Astrocyte of the cerebellum (primary cell): ENCODE measurements at regions not wholly inside any gene's neighbourhood (a gene's known extent, or its start where the extent isn't known, plus 50 kb on each side); places are given as distances from the start of the nearest gene placed in this dataset.
"Not testable (repeated sequence)": the region's sequence is repeated elsewhere in the genome, so short reads cannot be mapped to it uniquely, and the experiment has no call there.

Experiments used
- DNase-seq: peaks from one replicate; pipeline ENCODE4 v3.0.0-alpha.2; 2011; ENCODE audit warnings: low read depth
- H3K4me3 ChIP-seq: 2 replicates; pipeline ENCODE4 v1.5.1; 2011; ENCODE audit warnings: mild to moderate bottlenecking, low read depth, low read length, moderate library complexity
- CTCF ChIP-seq: IDR thresholded peaks from 2 replicates; pipeline ENCODE4 v1.5.1; 2012; ENCODE audit warnings: low read length, low read depth, moderate library complexity, mild to moderate bottlenecking; ENCODE audit errors: missing control alignments
- in situ Hi-C: cut with HindIII; loops from 2 replicates; pipeline ENCODE4 v1.10.0; 2017; ENCODE audit warnings: low sequenced_read_pairs

GRCh38 chr2:208999911-209000310, 423.9 kb upstream of the MAP2 start:
- H3K4me3 ChIP-seq, result no peak overlapping the region
- in situ Hi-C loops, result no loop called here
- no peak for TF ChIP-seq CTCF
- DNase-seq, result no peak

- no peak overlapping the region for H3K4me3 ChIP-seq
- no peak for DNase-seq
- TF ChIP-seq CTCF, result no peak
- in situ Hi-C loops, result no loop called here
Observed at GRCh38 chr2:209002054-209002453, 421.8 kb upstream of the MAP2 start.

GRCh38 chr2:209005371-209005770, 418.5 kb upstream of the MAP2 start:
- no peak for TF ChIP-seq CTCF
- no peak overlapping the region for H3K4me3 ChIP-seq
- DNase-seq, result no peak
- in situ Hi-C loops, result no loop called here

- H3K4me3 ChIP-seq, result no peak overlapping the region
- no peak for TF ChIP-seq CTCF
- in situ Hi-C loops, result no loop called here
- no peak for DNase-seq
Observed at GRCh38 chr2:209008636-209009287, 415.1 kb upstream of the MAP2 start.

GRCh38 chr2:209018633-209019032, 405.2 kb upstream of the MAP2 start:
- in situ Hi-C loops, DNase-seq, H3K4me3 ChIP-seq: not testable (repeated sequence)

- in situ Hi-C loops, result no loop called here
- DNase-seq, result no peak
- H3K4me3 ChIP-seq, result no peak overlapping the region
- TF ChIP-seq CTCF, result no peak
Observed at GRCh38 chr2:209029249-209029648, 394.6 kb upstream of the MAP2 start.

- no peak for DNase-seq
- no peak overlapping the region for H3K4me3 ChIP-seq
- TF ChIP-seq CTCF, result no peak
- in situ Hi-C loops, result no loop called here
Observed at GRCh38 chr2:209044307-209044706, 379.5 kb upstream of the MAP2 start.
